GM18873 (cell line): ENCODE measurements at regions not wholly inside any gene's neighbourhood (a gene's known extent, or its start where the extent isn't known, plus 50 kb on each side); places are given as distances from the start of the nearest gene placed in this dataset.

Experiments used
- ATAC-seq: cut with Tn5 transposase; IDR thresholded peaks from one replicate; pipeline ENCODE4 v1.9.1; 2021; ENCODE audit warnings: mild to moderate bottlenecking, moderate library complexity, moderate number of reproducible peaks; ENCODE audit not compliant: unreplicated experiment, low FRiP score

- ATAC-seq: no peak
Measured at GRCh38 chr16:59259074-59259949, 525.2 kb upstream of the GOT2 start.

DNA sequence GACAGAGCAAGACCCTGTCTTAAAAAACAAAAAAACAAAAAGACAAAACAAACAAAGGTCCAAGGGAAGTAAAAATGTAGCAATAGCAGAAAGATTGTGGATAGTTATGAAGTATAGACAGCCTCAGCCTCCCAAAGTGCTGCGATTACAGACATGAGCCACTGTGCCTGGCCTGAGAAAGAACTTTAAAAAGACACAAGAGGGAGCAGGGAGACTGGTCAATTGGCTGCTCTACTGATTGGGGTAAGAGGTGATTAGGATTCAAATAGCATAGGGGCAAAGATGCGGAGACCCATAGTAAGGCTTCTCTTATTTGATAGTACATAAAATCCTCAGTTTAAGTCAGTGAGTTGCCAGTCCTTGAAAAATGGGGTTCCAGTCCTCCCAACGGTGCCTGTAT, 518.2 kb upstream of the GOT2 start:
- ATAC-seq: no peak

DNA sequence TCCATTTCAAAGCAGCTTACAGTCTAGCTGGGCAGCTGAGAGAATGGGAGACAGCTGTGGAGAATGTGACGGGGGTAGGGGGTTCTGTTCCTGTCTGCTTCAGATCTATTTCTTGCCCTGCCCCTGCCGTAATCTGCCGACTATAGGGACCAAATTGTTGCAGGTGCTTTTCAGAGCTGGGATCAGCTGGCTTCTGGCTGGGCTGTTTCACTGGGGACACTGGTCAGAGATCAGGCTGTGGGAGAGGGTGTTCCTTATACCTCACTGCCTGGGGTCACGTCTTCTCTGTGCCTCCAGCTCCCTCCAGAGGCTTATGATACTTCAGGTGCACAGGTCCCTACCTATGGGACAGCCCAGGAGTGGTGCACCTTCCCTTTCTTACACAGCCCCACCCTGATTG, 514.9 kb upstream of the GOT2 start:
- no peak for ATAC-seq

DNA sequence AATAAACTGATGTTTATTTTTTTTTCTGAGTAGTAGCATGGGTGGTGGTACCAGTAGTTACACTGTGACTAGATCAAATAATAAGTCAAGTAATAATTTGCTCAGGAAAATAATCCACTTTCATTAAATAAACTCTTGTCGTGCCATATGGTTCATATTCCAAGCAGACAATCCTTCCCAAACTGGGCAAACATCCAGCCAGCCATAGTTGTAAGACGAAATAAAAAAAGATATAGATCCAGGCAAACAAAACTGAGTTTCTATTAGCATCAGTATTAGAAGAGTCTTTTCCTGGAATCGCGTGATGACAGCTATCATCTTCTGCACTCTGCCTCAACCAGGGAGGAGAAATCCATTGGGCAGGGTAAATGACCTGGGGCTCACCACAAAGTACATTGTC, 508.4 kb upstream of the GOT2 start:
- ATAC-seq: no peak

DNA sequence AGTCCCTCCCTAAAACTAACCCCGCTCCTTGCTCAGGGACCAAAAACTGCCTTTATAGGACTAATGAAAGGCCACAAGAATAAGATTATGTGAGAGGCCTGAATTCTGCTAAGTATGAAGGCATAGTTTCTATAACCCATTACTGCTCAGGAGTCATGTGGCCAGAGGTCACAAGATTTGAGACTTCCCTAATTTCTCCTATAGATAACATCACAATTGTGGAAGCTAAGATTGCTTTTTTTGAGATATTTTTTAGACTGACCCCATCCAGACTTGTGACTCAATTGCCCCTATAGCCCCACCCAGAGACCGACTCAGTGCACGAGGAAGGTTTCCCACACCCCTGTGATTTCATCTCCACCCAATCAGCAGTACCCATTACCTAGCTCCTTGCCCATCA, 504.1 kb upstream of the GOT2 start:
- no peak for ATAC-seq

- no peak for ATAC-seq
Measured at GRCh38 chr16:59236804-59237458, 502.8 kb upstream of the GOT2 start.

DNA sequence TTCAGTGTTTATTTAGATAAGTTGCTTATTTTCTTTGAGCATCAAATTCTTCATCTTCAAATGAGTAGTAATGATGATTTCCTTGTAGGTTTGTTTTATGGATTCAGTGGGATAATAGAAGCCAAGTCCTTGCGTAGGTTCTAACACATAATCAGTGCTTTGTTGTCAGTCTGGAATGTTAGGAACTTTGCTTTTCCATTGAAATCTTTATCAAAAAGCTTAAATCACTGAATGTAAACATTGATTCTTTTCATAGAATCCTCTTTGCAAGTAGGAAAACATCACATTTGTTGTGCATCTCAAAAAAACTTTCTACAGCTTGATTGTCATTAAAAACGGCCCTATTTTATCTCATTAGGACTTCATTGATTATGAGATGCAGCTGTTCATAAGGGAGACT, 490.3 kb upstream of the GOT2 start:
- ATAC-seq: no peak

DNA sequence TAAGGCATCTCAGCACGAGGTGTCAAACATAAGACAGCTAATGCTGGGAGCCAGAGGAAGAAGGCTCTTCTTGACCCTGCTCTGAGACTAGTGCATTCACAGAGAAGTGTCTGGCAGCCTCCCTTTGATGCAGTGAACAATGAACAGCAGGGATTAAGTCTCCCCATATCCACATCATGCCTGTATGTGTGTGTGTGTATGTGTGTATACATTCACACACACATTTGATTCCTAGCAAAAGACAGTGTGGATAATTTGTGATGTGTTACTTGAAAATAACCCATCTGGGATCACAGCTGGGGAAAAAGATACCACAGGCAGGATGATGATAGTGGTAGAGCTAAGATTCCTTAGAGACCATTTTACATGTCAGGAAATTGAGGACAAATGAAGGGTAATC, 485.9 kb upstream of the GOT2 start:
- ATAC-seq: no peak

DNA sequence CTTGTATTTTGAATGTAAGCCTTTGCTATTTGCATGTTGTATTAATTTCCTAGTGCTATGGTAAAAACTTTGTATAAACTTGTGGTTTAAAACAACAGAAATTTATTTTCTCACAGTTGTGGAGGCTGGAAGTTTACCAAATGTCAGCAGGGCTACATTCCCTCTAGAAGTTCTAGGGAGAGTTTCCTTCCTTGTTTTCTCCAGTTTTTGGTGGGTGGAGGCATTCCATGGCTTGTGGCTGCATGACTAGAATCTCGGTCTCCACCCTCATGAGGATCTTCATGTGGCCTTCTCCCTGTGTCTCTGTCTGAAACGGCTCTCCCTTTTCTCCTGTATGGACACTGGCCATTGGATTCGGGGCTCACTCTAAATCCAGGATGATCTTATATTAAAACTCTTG, 482.2 kb upstream of the GOT2 start:
- ATAC-seq: no peak

GRCh38 chr16:59214455-59214854, 480.3 kb upstream of the GOT2 start:
- no peak for ATAC-seq

- ATAC-seq: no peak
Measured at GRCh38 chr16:59213952-59214351, 479.8 kb upstream of the GOT2 start.

GRCh38 chr16:59212492-59213024, 478.4 kb upstream of the GOT2 start:
- no peak for ATAC-seq

DNA sequence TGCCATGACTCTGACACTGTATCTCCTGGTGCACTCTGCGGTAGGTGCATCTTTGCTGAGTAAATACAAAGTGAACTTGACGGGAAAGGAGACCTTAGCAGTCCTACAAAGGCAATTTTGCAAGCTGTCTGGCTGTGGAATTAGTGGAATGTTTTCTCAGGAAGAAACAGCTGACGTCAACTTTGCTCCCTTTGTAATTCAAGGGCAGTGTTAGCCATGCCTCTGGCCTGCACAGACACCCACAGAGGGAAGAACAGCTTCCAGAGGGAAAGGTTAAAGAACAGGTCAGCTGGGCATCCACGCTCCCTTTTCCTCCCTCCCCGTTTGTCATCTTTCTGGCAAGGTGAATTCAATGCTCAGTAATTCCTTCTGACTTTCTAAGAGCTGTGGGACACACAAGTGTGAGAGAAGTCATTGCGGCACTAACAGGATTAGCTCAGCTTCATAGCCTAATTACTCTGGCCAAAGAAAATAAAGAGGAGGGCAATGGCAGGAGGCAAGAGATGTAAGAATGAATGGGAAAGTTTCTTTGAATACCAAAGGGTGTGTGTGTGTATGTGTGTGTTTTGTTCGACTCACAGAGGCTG, 476.9 kb upstream of the GOT2 start:
- ATAC-seq: no peak

DNA sequence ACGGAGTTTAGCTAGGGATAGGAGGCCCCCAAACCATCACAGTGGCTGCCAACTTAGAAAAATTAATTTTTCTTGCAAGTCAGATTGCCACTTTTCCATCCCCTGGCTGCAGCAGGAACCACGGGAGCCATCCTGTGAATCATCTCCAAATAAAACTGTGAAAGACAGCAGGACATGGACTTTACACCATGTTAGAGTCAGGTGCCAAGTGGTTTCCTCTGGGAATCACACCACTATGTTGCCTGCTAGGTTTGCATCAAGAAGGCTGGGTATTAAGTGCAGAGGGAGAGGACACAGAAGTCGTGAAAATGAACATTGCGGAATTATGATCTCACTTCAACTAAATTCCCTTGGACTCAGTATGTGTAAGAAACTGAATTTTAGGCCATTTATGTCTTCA, 471.3 kb upstream of the GOT2 start:
- ATAC-seq: no peak

DNA sequence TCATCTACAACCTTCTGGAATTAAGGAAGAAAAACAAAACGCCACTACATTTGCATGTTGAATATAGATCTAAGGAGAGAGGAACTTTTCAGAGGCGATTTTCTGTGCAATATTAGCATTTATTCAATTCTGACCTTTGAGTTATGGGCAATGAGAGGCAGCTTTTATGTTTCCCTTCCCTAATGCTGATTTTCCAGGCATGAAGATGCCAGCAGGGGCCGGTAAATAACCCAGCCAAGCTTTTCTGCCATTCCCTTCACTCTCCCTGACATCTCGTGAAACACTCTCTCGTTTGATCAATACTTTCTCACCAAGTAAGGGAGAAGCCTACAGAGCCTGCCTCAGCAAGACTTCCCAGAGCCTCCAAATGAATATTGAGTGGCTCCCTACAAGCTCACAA, 470.5 kb upstream of the GOT2 start:
- no peak for ATAC-seq

DNA sequence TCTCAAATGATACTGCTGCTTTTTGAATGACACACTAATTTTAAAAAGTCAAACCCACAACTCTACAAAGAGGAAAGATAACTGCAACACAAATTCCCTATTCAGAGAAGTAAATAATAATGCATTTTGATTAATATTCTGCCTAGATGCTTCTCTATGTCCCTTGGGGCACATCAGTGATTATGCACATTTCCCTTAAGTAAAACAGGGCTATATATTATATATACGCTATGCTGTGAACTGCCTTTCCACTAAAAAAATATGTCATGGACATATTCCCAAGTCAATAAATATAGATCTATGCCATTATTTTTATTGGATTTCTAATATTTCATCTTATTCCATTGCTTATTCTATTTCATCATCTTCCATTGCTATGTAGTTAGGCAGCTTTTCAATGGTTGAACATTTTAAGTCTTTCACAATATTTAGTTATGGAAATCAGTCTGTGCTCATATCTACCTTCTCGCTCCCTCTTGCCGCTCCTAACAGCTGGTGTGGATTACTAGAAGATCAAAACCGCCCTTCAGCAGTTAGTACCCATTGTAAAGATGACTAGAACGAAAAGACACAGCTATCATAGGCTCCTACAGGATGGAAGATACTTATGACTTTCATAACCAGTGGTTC, 468.2 kb upstream of the GOT2 start:
- ATAC-seq: no peak

GRCh38 chr16:59201821-59202220, 467.7 kb upstream of the GOT2 start:
- ATAC-seq: no peak

- ATAC-seq: no peak
Measured at GRCh38 chr16:59201160-59201559, 467.0 kb upstream of the GOT2 start.

DNA sequence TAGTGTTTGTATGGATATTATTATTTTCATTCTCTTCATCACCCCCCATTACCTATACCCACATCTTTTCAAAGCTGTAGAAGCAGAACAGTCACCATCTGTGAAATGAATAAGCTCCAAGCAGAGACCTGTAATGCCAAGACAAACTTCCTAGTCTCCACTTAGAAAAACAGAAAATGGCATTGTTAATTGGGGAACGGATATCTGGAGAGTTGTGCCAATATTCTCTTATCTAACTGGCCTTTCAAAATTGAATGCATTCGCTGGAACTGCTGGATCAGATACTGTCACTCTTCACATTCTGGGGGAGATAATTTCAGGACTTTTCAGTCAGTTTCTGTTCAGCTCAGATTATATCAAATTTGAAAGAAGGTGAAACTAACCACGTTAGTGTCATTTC, 464.4 kb upstream of the GOT2 start:
- no peak for ATAC-seq

- ATAC-seq: no peak
Measured at GRCh38 chr16:59195242-59195641, 461.1 kb upstream of the GOT2 start.

DNA sequence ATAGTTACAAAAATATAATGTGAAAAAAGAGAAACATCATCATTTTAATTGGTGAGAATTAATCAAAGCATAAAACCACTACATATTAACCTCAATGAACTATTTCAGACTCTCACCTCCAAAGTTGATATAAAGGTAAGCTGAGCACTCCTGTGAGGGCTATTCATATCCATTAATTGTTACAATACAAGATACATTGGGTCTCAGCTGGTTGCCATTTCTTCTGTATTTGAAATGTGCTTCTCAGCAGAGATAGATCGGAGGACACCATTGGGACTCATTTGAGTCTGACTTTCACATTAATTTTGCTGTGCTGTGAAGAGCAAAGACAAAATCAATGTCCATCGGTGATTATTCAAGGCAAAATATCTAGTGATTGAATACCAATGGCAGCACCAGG, 459.5 kb upstream of the GOT2 start:
- ATAC-seq: no peak
